ENCODE measurements at regions not wholly inside any gene's neighbourhood (a gene's known extent, or its start where the extent isn't known, plus 50 kb on each side); places are given as distances from the start of the nearest gene placed in this dataset.
"Not testable (repeated sequence)": the region's sequence is repeated elsewhere in the genome, so short reads cannot be mapped to it uniquely, and the experiment has no call there.

- H3K36me3 ChIP-seq (ENCODE audit: control insufficient read depth in 2 of 2, insufficient read depth in 2 of 2, low read length in 2 of 2); H3K27ac ChIP-seq (ENCODE audit: low read depth in 2 of 2, low read length in 2 of 2); H3K9ac ChIP-seq (ENCODE audit: low read depth in 1 of 2, low read length in 2 of 2); H3K4me1 ChIP-seq (ENCODE audit: control insufficient read depth in 2 of 2, insufficient read depth in 2 of 2, low read length in 2 of 2); H3K27me3 ChIP-seq (ENCODE audit: control insufficient read depth in 2 of 2, insufficient read depth in 2 of 2, low read length in 2 of 2); H3K4me3 ChIP-seq (ENCODE audit: low read length in 2 of 2); H3K9me3 ChIP-seq (ENCODE audit: control insufficient read depth in 2 of 2, low read length in 2 of 2): not testable (repeated sequence)
Measured at GRCh38 chr7:35926966-35927365, 126.1 kb downstream of the SEPTIN7 start.

GRCh38 chr7:35931134-35931533, 130.3 kb downstream of the SEPTIN7 start:
- H3K36me3 ChIP-seq (ENCODE audit: control insufficient read depth in 2 of 2, insufficient read depth in 2 of 2, low read length in 2 of 2); H3K27ac ChIP-seq (ENCODE audit: low read depth in 2 of 2, low read length in 2 of 2); H3K4me3 ChIP-seq (ENCODE audit: low read length in 2 of 2); H3K27me3 ChIP-seq (ENCODE audit: control insufficient read depth in 2 of 2, insufficient read depth in 2 of 2, low read length in 2 of 2); H3K9ac ChIP-seq (ENCODE audit: low read depth in 1 of 2, low read length in 2 of 2); H3K4me1 ChIP-seq (ENCODE audit: control insufficient read depth in 2 of 2, insufficient read depth in 2 of 2, low read length in 2 of 2); H3K9me3 ChIP-seq (ENCODE audit: control insufficient read depth in 2 of 2, low read length in 2 of 2): not testable (repeated sequence)

- not testable (repeated sequence) for H3K9me3 ChIP-seq (ENCODE audit: control insufficient read depth in 2 of 2, low read length in 2 of 2); H3K9ac ChIP-seq (ENCODE audit: low read depth in 1 of 2, low read length in 2 of 2); H3K36me3 ChIP-seq (ENCODE audit: control insufficient read depth in 2 of 2, insufficient read depth in 2 of 2, low read length in 2 of 2); H3K4me1 ChIP-seq (ENCODE audit: control insufficient read depth in 2 of 2, insufficient read depth in 2 of 2, low read length in 2 of 2); H3K4me3 ChIP-seq (ENCODE audit: low read length in 2 of 2); H3K27me3 ChIP-seq (ENCODE audit: control insufficient read depth in 2 of 2, insufficient read depth in 2 of 2, low read length in 2 of 2); H3K27ac ChIP-seq (ENCODE audit: low read depth in 2 of 2, low read length in 2 of 2)
Measured at GRCh38 chr7:35931551-35931950, 130.7 kb downstream of the SEPTIN7 start.

- not testable (repeated sequence) for H3K27me3 ChIP-seq (ENCODE audit: control insufficient read depth in 2 of 2, insufficient read depth in 2 of 2, low read length in 2 of 2); H3K4me1 ChIP-seq (ENCODE audit: control insufficient read depth in 2 of 2, insufficient read depth in 2 of 2, low read length in 2 of 2); H3K9me3 ChIP-seq (ENCODE audit: control insufficient read depth in 2 of 2, low read length in 2 of 2); H3K4me3 ChIP-seq (ENCODE audit: low read length in 2 of 2); H3K27ac ChIP-seq (ENCODE audit: low read depth in 2 of 2, low read length in 2 of 2); H3K9ac ChIP-seq (ENCODE audit: low read depth in 1 of 2, low read length in 2 of 2); H3K36me3 ChIP-seq (ENCODE audit: control insufficient read depth in 2 of 2, insufficient read depth in 2 of 2, low read length in 2 of 2)
Measured at GRCh38 chr7:35940695-35941094, 139.8 kb downstream of the SEPTIN7 start.

GRCh38 chr7:35945621-35946020, 144.8 kb downstream of the SEPTIN7 start:
- not testable (repeated sequence) for H3K9ac ChIP-seq (ENCODE audit: low read depth in 1 of 2, low read length in 2 of 2); H3K27me3 ChIP-seq (ENCODE audit: control insufficient read depth in 2 of 2, insufficient read depth in 2 of 2, low read length in 2 of 2); H3K36me3 ChIP-seq (ENCODE audit: control insufficient read depth in 2 of 2, insufficient read depth in 2 of 2, low read length in 2 of 2); H3K9me3 ChIP-seq (ENCODE audit: control insufficient read depth in 2 of 2, low read length in 2 of 2); H3K4me1 ChIP-seq (ENCODE audit: control insufficient read depth in 2 of 2, insufficient read depth in 2 of 2, low read length in 2 of 2); H3K4me3 ChIP-seq (ENCODE audit: low read length in 2 of 2); H3K27ac ChIP-seq (ENCODE audit: low read depth in 2 of 2, low read length in 2 of 2)

- not testable (repeated sequence) for H3K4me1 ChIP-seq (ENCODE audit: control insufficient read depth in 2 of 2, insufficient read depth in 2 of 2, low read length in 2 of 2); H3K9me3 ChIP-seq (ENCODE audit: control insufficient read depth in 2 of 2, low read length in 2 of 2); H3K9ac ChIP-seq (ENCODE audit: low read depth in 1 of 2, low read length in 2 of 2); H3K4me3 ChIP-seq (ENCODE audit: low read length in 2 of 2); H3K27ac ChIP-seq (ENCODE audit: low read depth in 2 of 2, low read length in 2 of 2); H3K27me3 ChIP-seq (ENCODE audit: control insufficient read depth in 2 of 2, insufficient read depth in 2 of 2, low read length in 2 of 2); H3K36me3 ChIP-seq (ENCODE audit: control insufficient read depth in 2 of 2, insufficient read depth in 2 of 2, low read length in 2 of 2)
Measured at GRCh38 chr7:35955735-35956134, 154.9 kb downstream of the SEPTIN7 start.

- H3K4me1 ChIP-seq (ENCODE audit: control insufficient read depth in 2 of 2, insufficient read depth in 2 of 2, low read length in 2 of 2); H3K9me3 ChIP-seq (ENCODE audit: control insufficient read depth in 2 of 2, low read length in 2 of 2); H3K4me3 ChIP-seq (ENCODE audit: low read length in 2 of 2); H3K36me3 ChIP-seq (ENCODE audit: control insufficient read depth in 2 of 2, insufficient read depth in 2 of 2, low read length in 2 of 2); H3K9ac ChIP-seq (ENCODE audit: low read depth in 1 of 2, low read length in 2 of 2); H3K27me3 ChIP-seq (ENCODE audit: control insufficient read depth in 2 of 2, insufficient read depth in 2 of 2, low read length in 2 of 2); H3K27ac ChIP-seq (ENCODE audit: low read depth in 2 of 2, low read length in 2 of 2): not testable (repeated sequence)
Measured at GRCh38 chr7:35956988-35957387, 156.1 kb downstream of the SEPTIN7 start.

GRCh38 chr7:35961260-35961659, 160.4 kb downstream of the SEPTIN7 start:
- not testable (repeated sequence) for H3K4me3 ChIP-seq (ENCODE audit: low read length in 2 of 2); H3K9ac ChIP-seq (ENCODE audit: low read depth in 1 of 2, low read length in 2 of 2); H3K27ac ChIP-seq (ENCODE audit: low read depth in 2 of 2, low read length in 2 of 2); H3K27me3 ChIP-seq (ENCODE audit: control insufficient read depth in 2 of 2, insufficient read depth in 2 of 2, low read length in 2 of 2); H3K36me3 ChIP-seq (ENCODE audit: control insufficient read depth in 2 of 2, insufficient read depth in 2 of 2, low read length in 2 of 2); H3K9me3 ChIP-seq (ENCODE audit: control insufficient read depth in 2 of 2, low read length in 2 of 2); H3K4me1 ChIP-seq (ENCODE audit: control insufficient read depth in 2 of 2, insufficient read depth in 2 of 2, low read length in 2 of 2)

- H3K9ac ChIP-seq (ENCODE audit: low read depth in 1 of 2, low read length in 2 of 2); H3K27ac ChIP-seq (ENCODE audit: low read depth in 2 of 2, low read length in 2 of 2); H3K4me1 ChIP-seq (ENCODE audit: control insufficient read depth in 2 of 2, insufficient read depth in 2 of 2, low read length in 2 of 2); H3K36me3 ChIP-seq (ENCODE audit: control insufficient read depth in 2 of 2, insufficient read depth in 2 of 2, low read length in 2 of 2); H3K4me3 ChIP-seq (ENCODE audit: low read length in 2 of 2); H3K27me3 ChIP-seq (ENCODE audit: control insufficient read depth in 2 of 2, insufficient read depth in 2 of 2, low read length in 2 of 2); H3K9me3 ChIP-seq (ENCODE audit: control insufficient read depth in 2 of 2, low read length in 2 of 2): not testable (repeated sequence)
Measured at GRCh38 chr7:35962607-35963006, 161.8 kb downstream of the SEPTIN7 start.

- no peak overlapping the region for H3K9ac ChIP-seq (ENCODE audit: low read depth in 1 of 2, low read length in 2 of 2)
- no peaks in the 10 kb centered on the region for H3K9me3 ChIP-seq (ENCODE audit: control insufficient read depth in 2 of 2, low read length in 2 of 2)
- no peaks in the 10 kb centered on the region for H3K36me3 ChIP-seq (ENCODE audit: control insufficient read depth in 2 of 2, insufficient read depth in 2 of 2, low read length in 2 of 2)
- H3K4me1 ChIP-seq (ENCODE audit: control insufficient read depth in 2 of 2, insufficient read depth in 2 of 2, low read length in 2 of 2): peaks cover 0 to 4% of the 10 kb centered on the region in 2 donors
- no peak overlapping the region for H3K4me3 ChIP-seq (ENCODE audit: low read length in 2 of 2)
- no peaks in the 10 kb centered on the region for H3K27me3 ChIP-seq (ENCODE audit: control insufficient read depth in 2 of 2, insufficient read depth in 2 of 2, low read length in 2 of 2)
- no peak overlapping the region for H3K27ac ChIP-seq (ENCODE audit: low read depth in 2 of 2, low read length in 2 of 2)
Measured at GRCh38 chr7:35967366-35968139, 166.7 kb downstream of the SEPTIN7 start.

All from mucosa of rectum (tissue), 2 donors.